MCF 10A (cell line): ENCODE measurements at regions not wholly inside any gene's neighbourhood (a gene's known extent, or its start where the extent isn't known, plus 50 kb on each side); places are given as distances from the start of the nearest gene placed in this dataset.
"Not testable (repeated sequence)": the region's sequence is repeated elsewhere in the genome, so short reads cannot be mapped to it uniquely, and the experiment has no call there.

Experiments
- BruUV-seq: library from RNA; stranded (reverse); fragments of 400-500 nt; replicated peaks from 2 replicates; lab custom pipeline; 2021; lab: Mats Ljungman, UMichigan
- CTCF ChIA-PET: fragments of 300-600 bp; sonication (Branson Sonifier 250); formaldehyde crosslinking; extraction: SDS; loops from one replicate; lab custom pipeline; 2021; ENCODE audit warnings: antibody characterized with exemption, inconsistent platforms; lab: Yijun Ruan, JAX
- POLR2A ChIA-PET: fragments of 300-600, 350-650 bp; sonication (Branson Sonifier 250); formaldehyde crosslinking; extraction: SDS; loops from one replicate; lab custom pipeline; 2020; ENCODE audit warnings: antibody characterized with exemption, inconsistent platforms; lab: Yijun Ruan, JAX
- DNase-seq: peaks from one replicate; pipeline ENCODE4 v3.0.0-alpha.2; 2018; ENCODE audit not compliant: unreplicated experiment
- H3K27ac Mint-ChIP-seq: one replicate; pipeline ENCODE4 v1.8.0; 2022; ENCODE audit warnings: mild to moderate bottlenecking, low read depth, mixed read lengths; ENCODE audit not compliant: unreplicated experiment
- H3K27me3 Mint-ChIP-seq: one replicate; pipeline ENCODE4 v1.8.0; 2022; ENCODE audit warnings: mixed read lengths; ENCODE audit not compliant: insufficient read depth, unreplicated experiment
- H3K36me3 Mint-ChIP-seq: one replicate; pipeline ENCODE4 v1.8.0; 2022; ENCODE audit warnings: mild to moderate bottlenecking, moderate library complexity, mixed read lengths; ENCODE audit not compliant: insufficient read depth, unreplicated experiment
- H3K4me1 Mint-ChIP-seq: one replicate; pipeline ENCODE4 v1.8.0; 2022; ENCODE audit warnings: mixed read lengths; ENCODE audit not compliant: insufficient read depth, unreplicated experiment
- H3K4me3 Mint-ChIP-seq: one replicate; pipeline ENCODE4 v1.8.0; 2022; ENCODE audit warnings: mild to moderate bottlenecking, moderate library complexity, mixed read lengths; ENCODE audit not compliant: unreplicated experiment
- H3K9me3 Mint-ChIP-seq: one replicate; pipeline ENCODE4 v1.8.0; 2022; ENCODE audit warnings: mixed read lengths; ENCODE audit not compliant: unreplicated experiment
- intact Hi-C: fragments of 100-400 bp; cut with micrococcal nuclease; formaldehyde crosslinking; loops from 2 replicates; pipeline ENCODE4 v1.14.1; 2022
- TF ChIP-seq, protein P1 (sequence below): fragments of 200-600 bp; IDR thresholded peaks from one replicate; pipeline ENCODE4 v1.8.0; 2022; ENCODE audit warnings: antibody characterized with exemption, mild to moderate bottlenecking; ENCODE audit not compliant: unreplicated experiment

DNA sequence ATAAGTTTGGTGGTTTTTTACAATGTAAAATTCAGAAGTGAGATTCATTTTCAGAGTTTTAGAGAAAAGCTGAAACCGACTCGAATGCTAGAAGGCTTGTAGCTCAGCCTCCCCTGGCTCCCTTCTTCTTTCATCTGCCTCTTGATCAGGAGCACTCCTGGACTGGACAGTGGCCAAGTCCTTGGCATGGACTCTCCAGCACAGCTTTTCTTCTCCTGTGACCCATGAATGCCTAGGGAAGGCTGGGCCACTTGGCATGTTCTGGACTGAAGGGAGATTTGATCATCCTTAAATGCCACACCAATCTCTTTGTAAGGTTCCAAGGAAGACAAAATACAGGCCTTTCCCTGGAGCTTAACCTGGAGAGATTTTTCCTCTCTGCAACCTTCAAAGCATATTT is 384.0 kb upstream of the SASH1 start:
- Mint-ChIP-seq H3K4me3 (no peak overlapping the region), H3K9me3 (no peaks in the 10 kb centered on the region), H3K27me3 (no peaks in the 10 kb centered on the region), H3K36me3 (no peaks in the 10 kb centered on the region), H3K4me1 (no peaks in the 10 kb centered on the region), H3K27ac (no peak overlapping the region)
- TF ChIP-seq, protein P1, sequence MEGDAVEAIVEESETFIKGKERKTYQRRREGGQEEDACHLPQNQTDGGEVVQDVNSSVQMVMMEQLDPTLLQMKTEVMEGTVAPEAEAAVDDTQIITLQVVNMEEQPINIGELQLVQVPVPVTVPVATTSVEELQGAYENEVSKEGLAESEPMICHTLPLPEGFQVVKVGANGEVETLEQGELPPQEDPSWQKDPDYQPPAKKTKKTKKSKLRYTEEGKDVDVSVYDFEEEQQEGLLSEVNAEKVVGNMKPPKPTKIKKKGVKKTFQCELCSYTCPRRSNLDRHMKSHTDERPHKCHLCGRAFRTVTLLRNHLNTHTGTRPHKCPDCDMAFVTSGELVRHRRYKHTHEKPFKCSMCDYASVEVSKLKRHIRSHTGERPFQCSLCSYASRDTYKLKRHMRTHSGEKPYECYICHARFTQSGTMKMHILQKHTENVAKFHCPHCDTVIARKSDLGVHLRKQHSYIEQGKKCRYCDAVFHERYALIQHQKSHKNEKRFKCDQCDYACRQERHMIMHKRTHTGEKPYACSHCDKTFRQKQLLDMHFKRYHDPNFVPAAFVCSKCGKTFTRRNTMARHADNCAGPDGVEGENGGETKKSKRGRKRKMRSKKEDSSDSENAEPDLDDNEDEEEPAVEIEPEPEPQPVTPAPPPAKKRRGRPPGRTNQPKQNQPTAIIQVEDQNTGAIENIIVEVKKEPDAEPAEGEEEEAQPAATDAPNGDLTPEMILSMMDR, result no peak
- intact Hi-C loops, result no loop called here
- DNase-seq, result peak; percentile 30
- CTCF ChIA-PET, result interaction anchor here (0.7 to 1.2 kb wide), 3 partner anchors 10 to 279 kb away, joined by 3 to 4 read pairs (median 3); no protein-coding TSS in a partner anchor
- BruUV-seq, result no TSS peak
- POLR2A ChIA-PET, result interaction anchor here (1.3 kb wide), 1 partner anchor 11 kb away, joined by 5 read pairs; no protein-coding TSS in a partner anchor

DNA sequence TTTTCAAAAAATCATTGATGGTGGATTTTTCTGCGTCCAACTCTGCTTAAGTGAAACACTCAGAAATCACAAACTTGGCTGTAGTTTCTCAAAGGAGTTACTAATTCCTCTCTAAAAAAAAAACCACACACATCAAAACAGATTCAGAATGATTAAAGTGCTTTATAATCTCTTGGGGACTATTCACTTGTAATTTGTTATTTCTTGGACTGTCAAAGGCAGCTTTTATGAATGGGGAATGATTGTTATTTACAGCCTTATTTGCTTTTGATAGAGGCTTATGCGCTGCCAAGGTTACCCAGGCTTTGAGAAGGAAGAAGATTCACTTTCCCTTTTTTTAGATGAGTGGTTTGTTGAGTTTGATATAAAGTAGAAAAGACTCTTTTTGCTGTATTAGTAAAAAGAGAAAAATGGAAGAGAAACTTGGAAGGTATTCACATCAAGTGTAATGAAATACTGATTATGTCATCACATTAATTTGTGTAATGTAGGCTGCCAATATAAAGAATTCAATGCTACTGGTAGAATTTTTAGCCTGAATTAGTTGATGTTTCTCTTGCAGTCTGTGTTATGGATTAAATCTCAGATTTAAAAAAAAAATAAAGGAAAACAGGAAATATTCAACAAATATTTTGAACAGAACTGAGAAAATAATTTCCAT is 381.0 kb upstream of the SASH1 start:
- ChIA-PET POLR2A (interaction anchor here (0.9 to 1.2 kb wide), 2 partner anchors 10 to 1056 kb away, joined by 3 read pairs; no protein-coding TSS in a partner anchor), CTCF (interaction anchor here (1.1 to 1.7 kb wide), 3 partner anchors 8 to 455 kb away, joined by 3 to 4 read pairs (median 4); no protein-coding TSS in a partner anchor)
- BruUV-seq, result no TSS peak
- DNase-seq, result no peak
- H3K27me3 Mint-ChIP-seq, result no peaks in the 10 kb centered on the region
- no peak overlapping the region for H3K4me3 Mint-ChIP-seq
- H3K4me1 Mint-ChIP-seq, result no peaks in the 10 kb centered on the region
- no peak overlapping the region for H3K27ac Mint-ChIP-seq
- no peaks in the 10 kb centered on the region for H3K36me3 Mint-ChIP-seq
- intact Hi-C loops, result no loop called here
- TF ChIP-seq, protein P1, result no peak
- no peaks in the 10 kb centered on the region for H3K9me3 Mint-ChIP-seq

DNA sequence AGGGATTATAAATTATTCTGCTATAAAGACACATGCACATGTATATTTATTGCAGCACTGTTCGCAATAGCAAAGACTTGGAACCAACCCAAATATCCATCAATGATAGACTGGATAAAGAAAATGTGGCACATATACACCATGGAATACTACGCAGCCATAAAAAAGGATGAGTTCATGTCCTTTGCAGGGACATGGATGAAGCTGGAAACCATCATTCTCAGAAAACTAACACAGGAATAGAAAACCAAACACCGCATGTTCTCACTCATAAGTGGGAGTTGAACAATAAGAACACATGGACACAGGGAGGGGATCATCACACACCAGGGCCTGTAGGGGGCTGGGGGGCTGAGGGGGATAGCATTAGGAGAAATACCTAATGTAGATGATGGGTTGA is 377.2 kb upstream of the SASH1 start:
- H3K36me3 Mint-ChIP-seq, H3K4me1 Mint-ChIP-seq, H3K27me3 Mint-ChIP-seq, H3K27ac Mint-ChIP-seq, DNase-seq, POLR2A ChIA-PET, H3K9me3 Mint-ChIP-seq, intact Hi-C loops, BruUV-seq, CTCF ChIA-PET, H3K4me3 Mint-ChIP-seq: not testable (repeated sequence)

DNA sequence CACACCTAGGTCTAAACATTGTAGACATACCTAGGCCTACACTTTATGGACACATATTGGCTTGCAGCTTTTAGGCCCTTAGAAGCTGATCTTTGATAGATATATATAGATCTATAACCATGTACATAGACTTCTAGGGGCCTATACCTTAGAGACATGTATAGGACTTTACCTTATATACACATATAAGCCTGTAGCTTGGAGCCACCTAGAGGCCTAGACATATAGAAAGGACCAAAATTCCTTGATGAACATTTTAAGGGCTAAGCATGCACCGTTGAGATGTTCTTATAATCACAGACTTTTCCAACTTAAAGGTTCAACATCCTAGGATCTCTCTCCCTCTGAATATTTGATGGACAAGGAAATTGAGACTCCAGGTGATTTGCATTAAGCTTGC is 371.7 kb upstream of the SASH1 start:
- Mint-ChIP-seq H3K4me3 (no peak overlapping the region), H3K27me3 (no peaks in the 10 kb centered on the region), H3K27ac (no peak overlapping the region), H3K4me1 (peaks cover 18% of the 10 kb centered on the region), H3K36me3 (no peaks in the 10 kb centered on the region), H3K9me3 (no peaks in the 10 kb centered on the region)
- TF ChIP-seq, protein P1, result peak; percentile 61
- CTCF ChIA-PET, result interaction anchor here (0.6 to 8.1 kb wide), 21 partner anchors 10 to 593 kb away, joined by 3 to 101 read pairs (median 4); partner anchors contain the start of gene SAMD5
- intact Hi-C loops, result loop anchor here (1.0 to 5.0 kb wide), 3 partner anchors 196 to 579 kb away; no protein-coding TSS in a partner anchor
- POLR2A ChIA-PET, result interaction anchor here (0.8 to 1.9 kb wide), 4 partner anchors 9 to 462 kb away, joined by 3 to 5 read pairs (median 4); partner anchors contain the start of gene SAMD5
- no TSS peak for BruUV-seq
- DNase-seq, result peak; percentile 52
